ENCODE measurements at regions not wholly inside any gene's neighbourhood (a gene's known extent, or its start where the extent isn't known, plus 50 kb on each side); places are given as distances from the start of the nearest gene placed in this dataset.
"Not testable (repeated sequence)": the region's sequence is repeated elsewhere in the genome, so short reads cannot be mapped to it uniquely, and the experiment has no call there.

DNA sequence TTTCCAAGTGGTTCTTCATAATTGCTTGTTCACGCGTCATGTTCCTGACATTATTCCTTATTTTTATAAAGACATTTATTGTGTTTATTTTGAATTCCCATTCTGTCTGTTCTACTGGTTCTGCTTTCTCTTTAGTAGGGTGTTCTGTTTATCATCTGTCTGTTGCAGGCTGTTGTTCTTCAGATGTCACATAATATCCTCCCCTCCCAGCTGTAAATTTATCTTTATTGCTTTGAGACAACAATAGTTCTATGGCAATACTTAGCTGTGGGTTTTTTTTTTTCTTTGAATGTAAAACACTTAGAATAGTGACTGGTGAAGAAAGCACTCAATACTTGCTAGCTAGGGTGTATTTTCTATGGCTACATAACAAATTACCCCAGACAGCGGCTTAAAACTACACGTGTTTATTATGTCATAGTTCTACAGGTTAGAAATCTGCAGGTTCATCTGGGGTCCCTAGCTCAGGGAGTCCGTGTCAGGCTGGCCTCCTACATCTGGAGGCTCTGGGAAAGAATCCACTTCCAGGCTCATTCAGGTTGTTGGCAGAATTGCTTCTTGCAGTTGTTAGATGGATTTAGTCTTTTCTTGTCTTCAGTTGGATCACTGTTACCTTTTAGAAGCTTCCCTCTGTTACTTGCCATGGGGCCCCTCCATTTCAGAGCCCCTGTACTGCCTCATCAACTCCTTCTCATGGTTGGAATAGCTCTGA lies 63.4 kb upstream of the ENPEP start:
- Histone ChIP-seq H3K27ac (no peak overlapping the region), H3K27me3 (no peaks in the 10 kb centered on the region), H3K4me3 (no peak overlapping the region), H3K9me3 (no peaks in the 10 kb centered on the region), H3K4me1 (no peaks in the 10 kb centered on the region), H3K36me3 (no peaks in the 10 kb centered on the region)
- no peak for DNase-seq (ENCODE audit: low spot score)
- TF ChIP-seq, protein P1, sequence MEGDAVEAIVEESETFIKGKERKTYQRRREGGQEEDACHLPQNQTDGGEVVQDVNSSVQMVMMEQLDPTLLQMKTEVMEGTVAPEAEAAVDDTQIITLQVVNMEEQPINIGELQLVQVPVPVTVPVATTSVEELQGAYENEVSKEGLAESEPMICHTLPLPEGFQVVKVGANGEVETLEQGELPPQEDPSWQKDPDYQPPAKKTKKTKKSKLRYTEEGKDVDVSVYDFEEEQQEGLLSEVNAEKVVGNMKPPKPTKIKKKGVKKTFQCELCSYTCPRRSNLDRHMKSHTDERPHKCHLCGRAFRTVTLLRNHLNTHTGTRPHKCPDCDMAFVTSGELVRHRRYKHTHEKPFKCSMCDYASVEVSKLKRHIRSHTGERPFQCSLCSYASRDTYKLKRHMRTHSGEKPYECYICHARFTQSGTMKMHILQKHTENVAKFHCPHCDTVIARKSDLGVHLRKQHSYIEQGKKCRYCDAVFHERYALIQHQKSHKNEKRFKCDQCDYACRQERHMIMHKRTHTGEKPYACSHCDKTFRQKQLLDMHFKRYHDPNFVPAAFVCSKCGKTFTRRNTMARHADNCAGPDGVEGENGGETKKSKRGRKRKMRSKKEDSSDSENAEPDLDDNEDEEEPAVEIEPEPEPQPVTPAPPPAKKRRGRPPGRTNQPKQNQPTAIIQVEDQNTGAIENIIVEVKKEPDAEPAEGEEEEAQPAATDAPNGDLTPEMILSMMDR (IDR thresholded peaks at IDR 0.05): no peak

DNA sequence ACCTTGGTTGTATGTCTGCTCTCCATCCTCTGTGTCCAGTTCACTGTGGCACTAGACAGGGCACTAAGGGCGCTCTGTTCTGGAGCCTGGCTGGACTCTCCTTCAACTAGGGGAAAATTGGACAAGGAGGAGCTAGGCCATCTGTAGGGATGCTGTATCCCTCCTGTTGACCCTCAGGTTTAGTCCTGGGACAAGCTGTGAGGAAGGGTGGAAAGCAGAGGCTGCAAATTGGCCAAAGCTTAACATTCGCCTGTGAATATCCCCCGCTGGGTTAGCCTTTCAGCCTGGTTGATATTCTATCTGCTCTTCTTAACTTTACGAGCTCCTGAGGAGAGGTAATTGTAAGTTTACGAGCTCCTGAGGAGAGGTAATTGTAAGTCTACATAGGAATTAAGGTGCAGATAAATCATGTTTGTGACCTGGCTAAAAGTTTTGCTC lies 64.4 kb upstream of the ENPEP start:
- no peak overlapping the region for H3K4me3 ChIP-seq

DNA sequence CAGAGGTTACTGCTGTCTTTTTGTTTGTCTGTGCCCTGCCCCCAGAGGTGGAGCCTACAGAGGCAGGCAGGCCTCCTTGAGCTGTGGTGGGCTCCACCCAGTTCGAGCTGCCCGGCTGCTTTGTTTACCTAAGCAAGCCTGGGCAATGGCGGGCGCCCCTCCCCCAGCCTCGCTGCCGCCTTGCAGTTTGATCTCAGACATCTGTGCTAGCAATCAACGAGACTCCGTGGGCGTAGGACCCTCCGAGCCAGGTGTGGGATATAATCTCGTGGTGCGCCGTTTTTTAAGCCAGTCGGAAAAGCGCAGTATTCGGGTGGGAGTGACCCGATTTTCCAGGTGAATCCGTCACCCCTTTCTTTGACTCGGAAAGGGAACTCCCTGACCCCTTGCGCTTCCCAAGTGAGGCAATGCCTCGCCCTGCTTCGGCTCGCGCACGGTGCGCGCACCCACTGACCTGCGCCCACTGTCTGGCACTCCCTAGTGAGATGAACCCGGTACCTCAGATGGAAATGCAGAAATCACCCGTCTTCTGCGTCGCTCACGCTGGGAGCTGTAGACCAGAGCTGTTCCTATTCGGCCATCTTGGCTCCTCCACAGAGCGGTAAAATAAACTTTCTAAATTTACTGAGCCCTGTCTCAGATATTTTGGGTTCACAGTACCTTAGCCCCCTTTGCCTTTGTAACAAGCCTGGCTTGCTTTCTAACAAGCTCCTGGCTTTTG lies 64.9 kb upstream of the ENPEP start:
- not testable (repeated sequence) for H3K27ac ChIP-seq; H3K36me3 ChIP-seq; H3K4me1 ChIP-seq; DNase-seq (ENCODE audit: low spot score); H3K4me3 ChIP-seq; H3K27me3 ChIP-seq; H3K9me3 ChIP-seq

More for the DNA sequence above, 64.4 kb upstream of the ENPEP start:
- DNase-seq (ENCODE audit: low spot score): no peak
- H3K27me3 ChIP-seq: no peaks in the 10 kb centered on the region
- no peaks in the 10 kb centered on the region for H3K9me3 ChIP-seq
- H3K36me3 ChIP-seq: no peaks in the 10 kb centered on the region
- TF ChIP-seq, protein P1 (IDR thresholded peaks at IDR 0.05): no peak
- H3K27ac ChIP-seq: no peak overlapping the region
- no peaks in the 10 kb centered on the region for H3K4me1 ChIP-seq

GRCh38 chr4:110400086-110400485 lies 75.9 kb upstream of the ENPEP start:
- no peak for DNase-seq (ENCODE audit: low spot score)
- no peak overlapping the region for H3K4me3 ChIP-seq
- no peaks in the 10 kb centered on the region for H3K9me3 ChIP-seq
- TF ChIP-seq, protein P1 (IDR thresholded peaks at IDR 0.05): no peak
- no peak overlapping the region for H3K27ac ChIP-seq
- H3K4me1 ChIP-seq: no peaks in the 10 kb centered on the region
- no peaks in the 10 kb centered on the region for H3K36me3 ChIP-seq
- no peaks in the 10 kb centered on the region for H3K27me3 ChIP-seq

GRCh38 chr4:110399046-110399445 lies 76.9 kb upstream of the ENPEP start:
- H3K36me3 ChIP-seq; H3K27me3 ChIP-seq; H3K9me3 ChIP-seq; H3K4me1 ChIP-seq; H3K27ac ChIP-seq; H3K4me3 ChIP-seq; DNase-seq (ENCODE audit: low spot score): not testable (repeated sequence)

DNA sequence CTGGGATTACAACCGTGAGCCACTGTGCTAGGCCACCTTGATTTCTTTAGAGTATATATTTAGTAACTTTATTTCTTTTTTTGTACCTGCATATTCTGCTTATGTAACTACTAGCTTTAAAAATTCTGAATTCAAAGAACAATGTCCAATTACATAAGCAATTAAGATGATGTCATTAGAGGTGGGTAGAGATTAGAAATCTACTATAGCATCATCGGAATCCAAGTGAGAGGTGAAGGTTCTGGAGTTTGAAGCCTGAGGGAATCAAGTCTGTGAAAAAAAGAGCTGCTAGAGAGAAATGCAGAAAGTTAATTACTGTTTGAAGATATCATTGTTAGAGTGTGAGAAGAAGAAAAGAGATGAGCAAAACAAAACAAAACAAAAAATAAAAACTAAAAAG lies 79.0 kb upstream of the ENPEP start:
- Histone ChIP-seq H3K27me3 (no peaks in the 10 kb centered on the region), H3K27ac (no peak overlapping the region), H3K4me3 (no peak overlapping the region), H3K36me3 (no peaks in the 10 kb centered on the region), H3K4me1 (no peaks in the 10 kb centered on the region), H3K9me3 (no peaks in the 10 kb centered on the region)
- TF ChIP-seq, protein P1 (IDR thresholded peaks at IDR 0.05): no peak
- DNase-seq (ENCODE audit: low spot score): no peak
